AG09309 (cell line): ENCODE measurements at regions not wholly inside any gene's neighbourhood (a gene's known extent, or its start where the extent isn't known, plus 50 kb on each side); places are given as distances from the start of the nearest gene placed in this dataset.

ENCODE experiments used
- DNase-seq: peaks from one replicate; pipeline ENCODE4 v3.0.0-alpha.2; 2010; ENCODE audit warnings: low read depth
- H3K4me3 ChIP-seq: 2 replicates; pipeline ENCODE4 v1.5.1; 2011; ENCODE audit warnings: mild to moderate bottlenecking, low read depth, low read length, moderate library complexity; ENCODE audit not compliant: control insufficient read depth
- TF ChIP-seq, protein P1 (sequence below): IDR thresholded peaks from 2 replicates; pipeline ENCODE4 v1.5.1; 2011; ENCODE audit warnings: mild to moderate bottlenecking, low read depth, low read length, inconsistent platforms; ENCODE audit not compliant: insufficient read depth, control insufficient read depth; ENCODE audit errors: missing control alignments

DNA sequence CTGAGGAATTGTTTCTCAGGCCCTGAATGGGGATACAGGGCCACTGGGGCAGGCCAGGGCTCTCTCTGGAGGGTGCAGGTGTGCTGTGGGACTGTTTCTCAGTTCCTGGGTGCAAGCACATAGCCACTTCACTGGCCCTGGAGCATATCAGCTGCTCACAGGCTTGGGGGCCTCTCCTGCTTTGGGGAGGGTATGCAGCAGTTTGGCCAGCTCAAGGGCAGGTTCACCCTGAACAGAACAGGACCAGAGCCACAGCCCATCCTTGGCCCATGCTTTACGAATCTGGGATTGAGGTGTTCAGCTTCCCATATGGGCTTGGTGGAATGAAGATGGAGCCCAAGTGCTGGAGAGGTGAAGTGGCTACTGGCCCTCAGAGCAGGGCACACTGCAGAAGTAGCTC is 186.5 kb downstream of the FBXO8 start:
- TF ChIP-seq, protein P1, sequence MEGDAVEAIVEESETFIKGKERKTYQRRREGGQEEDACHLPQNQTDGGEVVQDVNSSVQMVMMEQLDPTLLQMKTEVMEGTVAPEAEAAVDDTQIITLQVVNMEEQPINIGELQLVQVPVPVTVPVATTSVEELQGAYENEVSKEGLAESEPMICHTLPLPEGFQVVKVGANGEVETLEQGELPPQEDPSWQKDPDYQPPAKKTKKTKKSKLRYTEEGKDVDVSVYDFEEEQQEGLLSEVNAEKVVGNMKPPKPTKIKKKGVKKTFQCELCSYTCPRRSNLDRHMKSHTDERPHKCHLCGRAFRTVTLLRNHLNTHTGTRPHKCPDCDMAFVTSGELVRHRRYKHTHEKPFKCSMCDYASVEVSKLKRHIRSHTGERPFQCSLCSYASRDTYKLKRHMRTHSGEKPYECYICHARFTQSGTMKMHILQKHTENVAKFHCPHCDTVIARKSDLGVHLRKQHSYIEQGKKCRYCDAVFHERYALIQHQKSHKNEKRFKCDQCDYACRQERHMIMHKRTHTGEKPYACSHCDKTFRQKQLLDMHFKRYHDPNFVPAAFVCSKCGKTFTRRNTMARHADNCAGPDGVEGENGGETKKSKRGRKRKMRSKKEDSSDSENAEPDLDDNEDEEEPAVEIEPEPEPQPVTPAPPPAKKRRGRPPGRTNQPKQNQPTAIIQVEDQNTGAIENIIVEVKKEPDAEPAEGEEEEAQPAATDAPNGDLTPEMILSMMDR: no peak
- DNase-seq: no peak
- no peak overlapping the region for H3K4me3 ChIP-seq

- H3K4me3 ChIP-seq: no peak overlapping the region
- DNase-seq: no peak
- TF ChIP-seq, protein P1: no peak
Observed at GRCh38 chr4:174096456-174096855, 187.0 kb downstream of the FBXO8 start.

DNA sequence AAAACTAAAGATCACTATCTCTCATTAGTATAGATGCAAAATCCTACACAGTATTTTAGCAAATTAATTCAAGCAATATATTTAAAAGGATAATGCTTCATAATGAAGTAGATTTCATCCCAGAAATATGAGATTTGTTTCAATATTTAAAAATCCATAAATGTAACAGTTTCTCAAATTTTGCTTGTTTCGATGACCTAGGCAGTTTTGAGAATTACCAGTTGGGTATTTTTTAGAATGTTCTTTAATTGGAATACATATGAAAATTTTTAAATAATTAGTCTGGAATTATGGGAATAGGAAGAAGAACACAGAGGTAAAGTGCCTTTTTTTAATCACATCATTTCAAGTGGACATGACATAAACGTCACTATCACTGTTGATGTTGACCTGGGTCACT is 192.3 kb downstream of the FBXO8 start:
- TF ChIP-seq, protein P1: no peak
- no peak overlapping the region for H3K4me3 ChIP-seq
- DNase-seq: no peak

GRCh38 chr4:174089711-174090110 is 193.8 kb downstream of the FBXO8 start:
- no peak for DNase-seq
- no peak overlapping the region for H3K4me3 ChIP-seq
- TF ChIP-seq, protein P1: no peak

DNA sequence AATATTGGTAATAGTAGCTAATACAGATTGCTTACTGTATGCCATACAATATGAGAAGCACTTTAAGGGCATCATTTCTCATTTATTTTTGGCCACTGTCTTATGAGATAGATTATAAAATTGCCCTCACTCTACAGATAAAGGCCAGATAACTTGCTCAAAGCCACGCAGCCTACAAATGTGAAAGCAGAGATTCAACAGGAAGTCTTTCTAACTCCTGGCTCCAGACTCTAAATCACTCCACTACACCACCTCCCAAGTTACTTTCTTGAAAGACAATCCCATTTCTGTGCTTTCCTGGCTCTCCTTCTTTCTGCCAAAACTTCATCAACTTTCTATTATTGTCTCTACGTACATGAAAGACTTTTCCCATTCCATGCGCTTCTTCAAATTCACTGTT is 194.7 kb downstream of the FBXO8 start:
- TF ChIP-seq, protein P1: no peak
- DNase-seq: no peak

GRCh38 chr4:174086829-174087799 is 196.4 kb downstream of the FBXO8 start:
- H3K4me3 ChIP-seq: no peak overlapping the region
- DNase-seq: no peak
- TF ChIP-seq, protein P1: no peak

More for the DNA sequence above, 194.7 kb downstream of the FBXO8 start:
- H3K4me3 ChIP-seq: no peak overlapping the region

GRCh38 chr4:174084981-174085380 is 198.5 kb downstream of the FBXO8 start:
- no peak for DNase-seq
- TF ChIP-seq, protein P1: no peak
- no peak overlapping the region for H3K4me3 ChIP-seq
